Progenitor cell of endocrine pancreas (in vitro differentiated cells): ENCODE measurements at regions not wholly inside any gene's neighbourhood (a gene's known extent, or its start where the extent isn't known, plus 50 kb on each side); places are given as distances from the start of the nearest gene placed in this dataset.
A peak's percentile ranks its signal among the peaks of the same experiment; 100 is the strongest.

Experiments used
- DNase-seq: peaks from one replicate; pipeline ENCODE4 v3.0.0; 2021; ENCODE audit warnings: low spot score; ENCODE audit not compliant: unreplicated experiment
- H3K27ac Mint-ChIP-seq: 2 replicates; pipeline ENCODE4 v1.8.0; 2021; ENCODE audit warnings: mild to moderate bottlenecking, moderate library complexity, mixed read lengths
- H3K27me3 Mint-ChIP-seq: 2 replicates; pipeline ENCODE4 v1.8.0; 2021; ENCODE audit warnings: mixed read lengths
- H3K36me3 Mint-ChIP-seq: 2 replicates; pipeline ENCODE4 v1.8.0; 2022; ENCODE audit warnings: mixed read lengths; ENCODE audit not compliant: insufficient read depth
- H3K4me1 Mint-ChIP-seq: 2 replicates; pipeline ENCODE4 v1.8.0; 2021; ENCODE audit warnings: low read depth, mixed read lengths
- H3K4me3 Mint-ChIP-seq: 2 replicates; pipeline ENCODE4 v1.8.0; 2021; ENCODE audit warnings: low read depth, mild to moderate bottlenecking, moderate library complexity, mixed read lengths
- H3K9me3 Mint-ChIP-seq: 2 replicates; pipeline ENCODE4 v1.8.0; 2021; ENCODE audit warnings: low read depth, mixed read lengths
- TF ChIP-seq, protein P1 (sequence below): fragments of 200-600 bp; sonication (generic); IDR thresholded peaks from one replicate; pipeline ENCODE4 v1.5.0; 2021; ENCODE audit warnings: antibody characterized with exemption, mild to moderate bottlenecking; ENCODE audit not compliant: unreplicated experiment

DNA sequence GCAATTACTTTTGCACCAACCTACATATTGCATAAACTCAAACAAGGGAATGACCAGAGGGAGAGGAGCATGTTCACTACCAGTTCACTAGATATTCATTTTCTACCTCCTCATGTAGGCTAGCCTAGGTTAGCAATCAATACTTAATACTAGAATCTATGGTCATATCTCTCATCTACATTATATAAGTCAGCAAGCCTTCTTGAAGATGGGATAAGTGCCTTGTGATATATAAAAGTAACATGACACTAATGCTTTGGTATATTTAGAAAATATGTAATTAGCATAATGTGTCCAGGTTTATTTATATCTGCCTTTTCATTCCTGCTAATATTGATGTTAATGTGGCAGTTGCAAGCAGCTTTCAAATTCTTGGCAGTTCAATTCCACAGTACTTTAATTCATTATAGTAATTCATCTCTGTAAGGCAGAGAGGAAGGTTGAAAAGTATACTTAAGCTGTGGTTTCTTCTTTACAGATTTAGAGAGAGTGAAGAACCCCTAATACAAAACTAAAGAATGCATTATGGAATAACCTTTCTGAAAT is 1613.2 kb upstream of the ACO1 start:
- H3K27ac Mint-ChIP-seq, result no peak overlapping the region
- H3K9me3 Mint-ChIP-seq, result peaks cover 5% of the 10 kb centered on the region
- TF ChIP-seq, protein P1, sequence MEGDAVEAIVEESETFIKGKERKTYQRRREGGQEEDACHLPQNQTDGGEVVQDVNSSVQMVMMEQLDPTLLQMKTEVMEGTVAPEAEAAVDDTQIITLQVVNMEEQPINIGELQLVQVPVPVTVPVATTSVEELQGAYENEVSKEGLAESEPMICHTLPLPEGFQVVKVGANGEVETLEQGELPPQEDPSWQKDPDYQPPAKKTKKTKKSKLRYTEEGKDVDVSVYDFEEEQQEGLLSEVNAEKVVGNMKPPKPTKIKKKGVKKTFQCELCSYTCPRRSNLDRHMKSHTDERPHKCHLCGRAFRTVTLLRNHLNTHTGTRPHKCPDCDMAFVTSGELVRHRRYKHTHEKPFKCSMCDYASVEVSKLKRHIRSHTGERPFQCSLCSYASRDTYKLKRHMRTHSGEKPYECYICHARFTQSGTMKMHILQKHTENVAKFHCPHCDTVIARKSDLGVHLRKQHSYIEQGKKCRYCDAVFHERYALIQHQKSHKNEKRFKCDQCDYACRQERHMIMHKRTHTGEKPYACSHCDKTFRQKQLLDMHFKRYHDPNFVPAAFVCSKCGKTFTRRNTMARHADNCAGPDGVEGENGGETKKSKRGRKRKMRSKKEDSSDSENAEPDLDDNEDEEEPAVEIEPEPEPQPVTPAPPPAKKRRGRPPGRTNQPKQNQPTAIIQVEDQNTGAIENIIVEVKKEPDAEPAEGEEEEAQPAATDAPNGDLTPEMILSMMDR, result no peak
- no peak overlapping the region for H3K4me3 Mint-ChIP-seq
- H3K4me1 Mint-ChIP-seq, result no peaks in the 10 kb centered on the region
- no peaks in the 10 kb centered on the region for H3K27me3 Mint-ChIP-seq
- no peak for DNase-seq
- H3K36me3 Mint-ChIP-seq, result no peaks in the 10 kb centered on the region

DNA sequence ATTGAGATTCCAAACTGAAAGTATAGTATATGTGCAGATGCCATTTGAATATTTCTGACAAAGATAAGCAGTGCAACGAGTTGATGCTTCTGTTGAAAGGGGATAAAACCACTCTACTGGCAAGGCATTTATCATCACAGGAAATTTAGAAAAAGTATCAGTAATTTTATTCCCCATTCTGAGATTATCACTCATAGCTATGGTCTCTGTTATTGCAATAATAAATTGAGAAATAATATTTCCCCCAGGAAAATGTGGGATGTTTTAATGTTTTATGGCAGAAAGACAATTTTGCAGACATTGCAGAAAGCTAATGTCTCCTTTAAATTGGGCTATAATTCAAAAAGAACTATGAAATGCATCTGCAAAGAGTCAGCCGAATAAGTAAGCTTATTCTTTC is 1612.7 kb upstream of the ACO1 start:
- TF ChIP-seq, protein P1, result no peak
- Mint-ChIP-seq H3K27me3 (no peaks in the 10 kb centered on the region), H3K27ac (no peak overlapping the region), H3K4me1 (no peaks in the 10 kb centered on the region), H3K4me3 (no peak overlapping the region), H3K9me3 (peaks cover 5% of the 10 kb centered on the region), H3K36me3 (no peaks in the 10 kb centered on the region)
- DNase-seq, result no peak

- Mint-ChIP-seq H3K27ac (no peak overlapping the region), H3K4me3 (no peak overlapping the region), H3K4me1 (no peaks in the 10 kb centered on the region), H3K36me3 (no peaks in the 10 kb centered on the region), H3K9me3 (peaks cover 13% of the 10 kb centered on the region), H3K27me3 (no peaks in the 10 kb centered on the region)
- TF ChIP-seq, protein P1, result no peak
- DNase-seq, result no peak
Measured at GRCh38 chr9:30773427-30773826, 1611.0 kb upstream of the ACO1 start.

- DNase-seq, result no peak
- H3K27ac Mint-ChIP-seq, result no peak overlapping the region
- H3K36me3 Mint-ChIP-seq, result no peaks in the 10 kb centered on the region
- H3K4me1 Mint-ChIP-seq, result no peaks in the 10 kb centered on the region
- no peaks in the 10 kb centered on the region for H3K27me3 Mint-ChIP-seq
- peaks cover 13% of the 10 kb centered on the region for H3K9me3 Mint-ChIP-seq
- H3K4me3 Mint-ChIP-seq, result no peak overlapping the region
- TF ChIP-seq, protein P1, result peak; percentile 24
Measured at GRCh38 chr9:30774326-30774725, 1610.1 kb upstream of the ACO1 start.

DNA sequence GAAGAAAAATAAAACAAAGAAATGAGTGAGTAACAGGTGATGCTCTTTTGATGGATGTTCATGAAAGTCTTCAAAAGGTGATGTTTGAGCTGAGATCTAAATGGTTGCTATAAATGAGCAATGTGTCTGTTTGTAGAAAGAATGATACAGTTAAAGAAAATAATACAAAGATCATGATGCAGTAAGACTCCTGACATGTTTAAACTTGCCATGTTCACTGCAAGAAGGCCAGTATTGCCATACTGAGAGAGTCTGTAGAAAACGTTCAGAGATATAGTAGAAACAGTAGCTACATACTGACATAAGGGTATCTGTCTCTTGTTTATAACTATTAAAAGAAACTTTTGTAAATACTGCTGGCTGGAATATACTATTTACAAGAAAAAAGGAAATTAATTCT is 1609.2 kb upstream of the ACO1 start:
- Mint-ChIP-seq H3K27ac (no peak overlapping the region), H3K27me3 (no peaks in the 10 kb centered on the region), H3K36me3 (no peaks in the 10 kb centered on the region), H3K9me3 (peaks cover 13% of the 10 kb centered on the region), H3K4me3 (no peak overlapping the region), H3K4me1 (no peaks in the 10 kb centered on the region)
- no peak for DNase-seq
- TF ChIP-seq, protein P1, result no peak
